DMS 273 (cell line): ENCODE measurements at regions not wholly inside any gene's neighbourhood (a gene's known extent, or its start where the extent isn't known, plus 50 kb on each side); places are given as distances from the start of the nearest gene placed in this dataset.
A peak's percentile ranks its signal among the peaks of the same experiment; 100 is the strongest.
"Not testable (repeated sequence)": the region's sequence is repeated elsewhere in the genome, so short reads cannot be mapped to it uniquely, and the experiment has no call there.

Experiments used
- DNase-seq: peaks from one replicate; lab custom pipeline; 2025; ENCODE audit not compliant: unreplicated experiment; lab: John Stamatoyannopoulos, UW

GRCh38 chr16:14002416-14002990, 68.6 kb upstream of the MRTFB start:
- DNase-seq: no peak

- peak; percentile 78 for DNase-seq
These were observed 68.0 kb upstream of the MRTFB start for GRCh38 chr16:14003074-14003570.

GRCh38 chr16:14004031-14004728, 66.9 kb upstream of the MRTFB start:
- DNase-seq: peak; percentile 45

GRCh38 chr16:14004729-14005315, 66.3 kb upstream of the MRTFB start:
- DNase-seq: peak; percentile 36

- no peak for DNase-seq
These were observed 65.8 kb upstream of the MRTFB start for GRCh38 chr16:14005335-14005734.

GRCh38 chr16:14007450-14007849, 63.7 kb upstream of the MRTFB start:
- DNase-seq: peak; percentile 91

- peak; percentile 27 for DNase-seq
These were observed 60.1 kb upstream of the MRTFB start for GRCh38 chr16:14011001-14011400.

GRCh38 chr16:14011846-14012245, 59.3 kb upstream of the MRTFB start:
- no peak for DNase-seq

GRCh38 chr16:14013145-14013570, 58.0 kb upstream of the MRTFB start:
- peak; percentile 66 for DNase-seq

GRCh38 chr16:14013571-14014283, 57.4 kb upstream of the MRTFB start:
- peak; percentile 93 for DNase-seq

GRCh38 chr16:14014284-14014625, 56.9 kb upstream of the MRTFB start:
- no peak for DNase-seq

- no peak for DNase-seq
These were observed 56.1 kb upstream of the MRTFB start for GRCh38 chr16:14015033-14015432.

GRCh38 chr16:14015461-14015860, 55.7 kb upstream of the MRTFB start:
- no peak for DNase-seq

- peak; percentile 62 for DNase-seq
These were observed 55.2 kb upstream of the MRTFB start for GRCh38 chr16:14015948-14016347.

- DNase-seq: not testable (repeated sequence)
These were observed 54.8 kb upstream of the MRTFB start for GRCh38 chr16:14016362-14016761.

- DNase-seq: no peak
These were observed 53.2 kb upstream of the MRTFB start for GRCh38 chr16:14017886-14018285.

GRCh38 chr16:14018851-14019250, 52.3 kb upstream of the MRTFB start:
- DNase-seq: peak; percentile 19

- no peak for DNase-seq
These were observed 51.0 kb upstream of the MRTFB start for GRCh38 chr16:14020141-14020540.
